ENCODE measurements at regions not wholly inside any gene's neighbourhood (a gene's known extent, or its start where the extent isn't known, plus 50 kb on each side); places are given as distances from the start of the nearest gene placed in this dataset.

DNA sequence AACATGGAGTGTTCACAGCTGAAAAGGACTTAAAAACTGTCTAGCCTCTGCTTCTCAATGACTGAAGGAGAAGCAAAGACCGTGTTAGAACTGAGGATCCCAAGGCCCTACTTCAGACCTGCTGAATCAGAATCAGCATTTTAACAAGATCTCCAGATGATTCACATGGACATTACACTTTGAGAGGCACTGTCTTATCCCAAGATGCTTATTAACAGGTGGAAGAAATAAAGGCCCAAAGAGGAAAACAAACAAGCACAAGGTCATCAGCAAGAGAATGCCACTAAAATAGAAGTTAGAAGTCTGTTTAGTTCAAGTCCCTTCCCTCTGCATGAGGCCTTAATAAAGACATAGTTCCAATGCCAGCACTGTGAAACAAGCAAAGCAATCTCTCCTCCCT is 191.4 kb upstream of the BCL6 start:
- no peak for DNase-seq

DNA sequence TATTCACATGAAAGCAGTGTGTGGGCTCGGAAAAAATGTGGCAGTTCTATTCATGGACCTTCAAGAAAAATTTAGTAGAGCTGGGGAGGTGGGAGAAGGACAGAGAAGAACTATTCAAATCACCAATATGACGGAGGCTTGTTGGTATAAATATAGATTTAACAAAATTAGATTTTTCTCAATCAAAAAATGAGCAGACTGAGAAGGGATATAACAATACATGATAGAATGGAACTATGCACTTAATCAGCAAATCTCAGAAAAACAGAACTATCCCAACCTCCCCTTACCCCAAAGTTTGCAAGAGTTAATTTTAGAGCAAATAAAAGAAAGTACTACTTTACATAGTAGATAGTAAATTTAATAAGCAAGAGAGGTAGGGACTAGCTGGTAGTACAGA is 194.6 kb upstream of the BCL6 start:
- no peak for DNase-seq

DNA sequence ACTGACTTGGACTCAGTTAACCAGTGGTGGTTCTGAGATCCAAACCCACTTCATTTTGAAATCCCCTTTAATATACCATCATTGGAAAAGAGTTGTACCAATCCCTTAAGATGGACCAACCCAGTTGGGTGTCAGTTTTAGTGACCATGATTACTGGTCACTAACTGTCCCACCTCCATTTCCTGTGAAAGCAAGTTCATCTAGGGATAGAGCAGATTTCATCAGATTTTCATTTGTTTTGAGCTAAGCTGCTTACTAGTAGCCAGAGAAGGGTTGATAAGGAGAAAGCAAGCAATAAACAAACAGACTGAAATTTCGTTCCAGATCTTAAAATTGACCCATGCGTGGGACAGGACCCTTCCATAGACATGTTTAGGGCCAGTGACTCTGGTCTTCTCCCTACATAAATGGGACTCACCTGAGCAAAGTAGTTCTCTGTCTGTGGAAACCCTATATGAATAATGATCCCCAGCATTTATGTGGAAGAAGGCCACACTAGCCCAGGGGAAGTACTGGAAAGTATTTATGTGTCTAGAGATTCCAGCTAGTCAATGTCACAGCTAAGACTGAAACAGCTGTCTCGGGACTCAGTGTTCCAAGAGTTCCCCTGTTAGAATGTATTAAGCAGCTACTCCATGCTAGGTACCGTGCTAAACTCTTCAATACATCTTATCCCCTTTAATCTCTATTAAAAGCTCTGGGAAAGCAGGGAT is 196.0 kb upstream of the BCL6 start:
- DNase-seq = no peak

DNA sequence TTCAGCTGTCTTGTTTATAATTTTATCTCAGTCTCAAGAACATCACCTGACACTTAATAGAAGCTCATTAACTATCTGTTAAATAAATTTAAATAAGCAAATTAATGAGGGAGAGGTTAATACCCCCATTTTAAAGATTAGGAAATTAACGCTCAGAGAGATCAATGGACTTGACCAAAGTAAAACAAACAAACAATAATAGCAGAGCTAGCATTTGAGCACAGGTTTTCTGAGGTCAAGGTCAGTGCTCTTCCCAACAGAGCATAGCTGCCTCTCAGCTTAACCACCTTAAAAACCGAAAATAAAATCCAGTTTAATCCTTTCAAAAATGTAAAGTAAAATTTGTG is 196.6 kb upstream of the BCL6 start:
- DNase-seq = no peak

DNA sequence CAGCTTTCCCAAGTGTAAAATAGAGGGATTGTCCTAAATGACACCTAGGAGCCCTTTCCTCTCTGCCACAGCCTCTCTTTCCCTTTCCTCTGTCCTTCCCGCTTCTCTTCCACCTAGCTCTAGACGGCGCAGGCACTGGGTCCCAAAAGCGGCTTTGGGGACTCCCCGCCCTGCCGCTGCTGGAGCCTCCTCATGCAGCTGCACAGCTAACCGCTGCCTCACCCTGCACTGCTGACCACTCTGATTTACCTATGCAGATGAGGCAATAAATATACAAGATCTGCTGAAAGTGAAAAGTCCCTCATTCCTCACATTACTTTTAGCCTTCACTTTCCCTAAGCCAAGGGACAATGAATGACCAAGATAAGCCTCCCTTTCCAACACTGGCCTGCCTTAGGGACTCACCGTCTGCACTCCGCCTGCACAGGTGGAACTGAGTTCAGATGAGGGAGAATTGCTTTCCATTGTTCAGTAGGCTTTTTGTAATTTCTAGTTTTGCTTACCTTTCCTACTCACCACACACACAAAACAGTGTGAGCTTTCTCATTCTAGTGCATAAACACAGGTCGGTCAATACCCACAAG is 197.5 kb upstream of the BCL6 start:
- DNase-seq = no peak

DNA sequence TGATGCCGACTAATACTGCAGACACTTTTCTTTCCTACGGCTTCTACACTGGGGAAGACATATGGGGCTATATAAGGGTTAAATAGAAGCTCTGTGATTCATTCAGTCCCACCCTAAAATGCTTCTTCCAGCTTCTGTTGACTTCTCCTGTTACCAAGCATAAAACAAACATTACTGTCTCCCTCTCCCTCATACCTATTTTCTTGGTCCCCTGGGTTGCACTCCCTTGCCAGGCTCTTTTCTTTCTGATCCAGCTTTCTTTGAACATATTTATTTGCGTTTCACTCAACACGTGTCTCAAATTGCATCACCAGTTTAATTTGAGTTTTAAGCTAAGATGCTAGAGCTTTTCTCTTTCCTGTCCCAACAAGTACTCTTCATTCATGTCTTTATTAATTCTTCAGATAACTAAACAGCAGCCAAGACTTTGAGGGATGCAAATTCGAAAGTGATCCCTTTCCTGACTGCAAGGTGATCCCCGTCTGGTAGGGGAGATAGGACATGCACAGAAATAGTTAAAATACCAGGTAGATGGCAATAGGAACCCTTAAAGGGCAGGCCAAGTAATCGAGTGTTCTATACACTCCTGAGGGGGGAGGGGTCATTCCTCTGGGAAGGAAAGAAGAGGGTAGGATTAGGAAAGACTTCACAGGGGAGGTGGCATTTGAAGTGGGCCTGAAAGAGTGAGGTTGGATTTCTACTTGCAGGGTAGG is 198.6 kb upstream of the BCL6 start:
- no peak for DNase-seq

DNA sequence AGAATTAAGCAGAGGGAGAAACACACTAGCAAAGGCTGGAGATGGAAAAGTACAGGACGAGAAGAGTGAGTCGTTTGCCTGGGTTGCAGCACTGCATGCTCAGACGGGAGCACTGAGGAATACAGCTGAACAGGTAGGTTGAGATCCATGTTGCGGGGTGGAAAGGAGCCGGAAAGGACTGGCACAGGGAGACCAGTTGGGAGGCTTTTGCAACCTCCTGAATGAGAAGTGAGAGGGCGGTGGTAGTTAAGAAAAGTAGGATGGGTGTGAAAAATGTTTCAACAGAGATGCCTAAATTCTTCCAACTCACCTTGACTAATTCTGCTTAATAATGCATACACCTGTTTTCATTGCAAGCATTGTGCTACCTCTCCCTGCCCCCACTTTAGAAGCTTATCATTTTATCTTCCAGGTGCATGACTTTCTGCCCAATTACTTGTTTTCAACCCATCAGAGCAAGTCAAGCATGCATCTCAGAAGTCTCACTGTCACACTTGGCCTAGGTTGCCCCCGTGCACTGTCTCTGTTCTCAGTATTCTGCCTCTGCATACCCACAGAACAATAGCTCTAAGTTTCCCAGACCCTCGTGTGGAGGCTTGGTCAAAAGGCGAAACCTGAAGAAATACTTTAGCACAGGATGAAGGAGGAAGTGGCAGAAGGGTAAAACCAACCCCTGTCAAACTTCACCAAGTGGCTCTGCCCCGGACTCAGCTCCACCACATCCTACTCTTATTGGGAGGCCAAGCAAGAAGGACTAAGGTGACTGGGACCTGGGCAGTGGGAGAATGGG is 199.3 kb upstream of the BCL6 start:
- DNase-seq = no peak

DNA sequence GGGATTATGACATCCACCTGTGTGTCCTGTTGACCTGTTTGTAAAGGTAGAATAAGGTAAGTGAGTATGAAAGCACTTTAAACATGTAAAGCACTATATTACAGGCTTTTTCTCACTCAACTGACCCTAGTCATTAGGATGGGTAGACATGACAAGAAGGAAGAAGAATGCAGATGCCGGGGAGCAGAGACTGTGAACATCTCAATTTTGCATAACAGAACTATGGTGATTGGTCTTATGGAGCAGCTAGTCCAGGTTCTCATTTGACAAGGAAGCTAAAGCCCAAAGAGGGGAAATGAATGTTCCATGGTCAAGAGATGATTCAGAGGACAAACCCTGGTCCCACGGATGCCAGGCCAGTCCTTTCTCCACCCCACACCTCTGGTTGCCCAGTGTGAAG is 200.1 kb upstream of the BCL6 start:
- no peak for DNase-seq

DNA sequence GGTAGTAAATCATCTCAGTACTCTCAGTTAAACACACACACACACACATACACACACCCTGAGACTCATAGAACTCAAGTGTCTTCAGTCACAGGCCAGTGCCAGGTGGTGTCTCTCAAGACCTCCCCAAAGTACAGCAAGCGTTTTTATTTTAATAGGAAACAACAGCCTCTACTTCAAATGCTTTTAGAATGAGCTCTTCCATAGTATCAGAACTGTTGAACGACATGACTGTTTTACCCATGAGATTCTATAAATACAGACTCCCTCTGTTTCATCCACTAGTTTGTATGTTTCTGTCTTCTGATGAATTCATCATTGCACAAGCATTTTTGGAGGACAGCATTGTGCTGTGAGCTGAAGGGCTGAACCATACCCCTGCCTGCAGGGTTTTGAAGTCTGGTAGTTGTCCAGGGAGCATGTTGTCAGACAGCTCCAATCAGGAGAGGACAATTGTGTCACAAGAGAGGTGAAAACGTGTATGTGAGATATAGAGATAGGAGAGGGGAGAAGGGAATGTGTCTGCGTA is 201.0 kb upstream of the BCL6 start:
- DNase-seq = no peak

DNA sequence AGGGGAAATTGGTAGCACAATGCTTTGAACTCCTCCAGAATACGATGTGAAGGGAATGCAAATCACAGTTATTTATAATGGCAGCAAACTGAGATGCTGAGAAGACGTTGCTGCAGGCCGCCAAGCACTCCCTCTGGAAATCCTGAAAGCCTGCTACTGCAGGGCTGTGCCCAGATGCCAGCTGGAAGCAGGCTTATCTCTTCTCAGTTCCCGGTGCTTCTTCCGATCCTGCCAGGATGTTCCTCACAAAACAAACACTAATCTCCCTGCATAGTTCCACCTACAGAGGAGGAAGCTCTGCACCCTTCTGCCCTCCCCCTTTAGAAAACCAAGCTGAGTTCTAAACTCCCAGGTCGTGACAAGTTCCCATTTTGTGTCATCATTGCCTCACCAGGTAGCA is 201.7 kb upstream of the BCL6 start:
- DNase-seq = no peak

DNA sequence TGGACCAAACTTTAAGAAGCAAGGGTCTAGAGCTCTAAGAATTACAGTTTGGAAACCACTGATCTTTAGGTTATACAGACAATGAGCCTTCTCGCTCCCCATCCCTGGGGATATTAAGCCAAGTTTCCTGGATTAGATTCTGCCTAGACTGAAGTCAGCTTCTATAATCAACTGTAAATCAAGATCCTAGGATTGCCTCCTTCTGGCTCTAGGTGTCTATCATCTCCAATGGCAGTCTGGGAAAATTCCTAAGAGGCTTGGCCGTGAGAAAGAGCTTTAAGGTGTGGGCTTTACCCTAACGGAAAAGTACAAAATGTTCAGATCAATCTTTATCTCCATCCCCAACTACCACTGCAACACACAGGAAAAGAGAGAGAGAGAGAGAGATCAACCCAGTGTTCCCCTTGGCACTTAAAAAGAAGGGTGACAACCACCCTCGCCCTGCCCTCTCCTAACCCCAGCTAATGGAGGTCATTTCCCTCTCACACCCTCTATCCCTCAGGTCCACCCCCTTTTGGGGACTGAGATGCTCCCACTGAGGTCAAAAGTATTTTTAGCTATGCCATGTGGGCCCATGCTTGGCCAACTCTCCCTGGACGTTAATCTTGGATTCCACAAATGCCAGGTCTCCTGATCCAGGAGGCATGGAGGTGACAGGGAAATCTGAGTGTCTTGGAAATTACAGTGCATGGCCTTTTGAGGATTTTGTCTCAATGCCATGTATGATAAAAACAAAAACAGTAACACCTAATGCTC is 202.8 kb upstream of the BCL6 start:
- no peak for DNase-seq

DNA sequence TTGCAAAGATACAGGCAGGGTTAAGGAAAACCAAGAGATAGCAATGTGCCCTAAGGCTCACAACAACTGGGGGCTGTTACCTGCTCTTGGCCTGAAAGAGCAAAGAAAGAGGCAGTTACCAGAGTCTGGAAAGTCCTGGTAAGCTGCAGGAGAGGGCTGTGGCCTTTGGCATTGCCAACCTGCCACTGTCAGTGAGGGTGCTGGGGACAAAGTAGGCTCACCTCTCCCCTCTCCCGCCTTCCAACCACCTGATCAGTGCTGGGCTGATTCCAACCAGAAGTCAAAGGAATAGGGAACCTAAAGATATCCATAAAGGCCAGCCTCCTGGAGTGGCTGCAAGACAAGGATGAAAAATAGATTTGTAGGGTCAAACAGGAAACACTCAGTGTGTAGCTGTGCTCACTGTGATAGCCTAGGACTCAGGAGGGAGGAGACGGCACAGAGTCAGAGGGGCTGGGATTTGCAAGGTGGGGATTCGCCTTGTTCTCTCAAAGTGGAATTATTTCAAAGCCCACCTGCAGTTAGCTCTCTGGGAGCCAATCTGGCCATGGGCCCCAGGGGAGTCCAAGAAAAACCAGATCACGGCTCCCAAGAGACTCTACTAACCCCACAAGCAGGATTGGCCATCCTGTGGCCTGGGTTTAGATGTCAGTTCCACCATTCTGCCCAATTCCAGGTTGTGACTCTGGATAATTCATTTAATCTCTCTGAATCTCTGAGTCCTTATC is 204.0 kb upstream of the BCL6 start:
- no peak for DNase-seq

DNA sequence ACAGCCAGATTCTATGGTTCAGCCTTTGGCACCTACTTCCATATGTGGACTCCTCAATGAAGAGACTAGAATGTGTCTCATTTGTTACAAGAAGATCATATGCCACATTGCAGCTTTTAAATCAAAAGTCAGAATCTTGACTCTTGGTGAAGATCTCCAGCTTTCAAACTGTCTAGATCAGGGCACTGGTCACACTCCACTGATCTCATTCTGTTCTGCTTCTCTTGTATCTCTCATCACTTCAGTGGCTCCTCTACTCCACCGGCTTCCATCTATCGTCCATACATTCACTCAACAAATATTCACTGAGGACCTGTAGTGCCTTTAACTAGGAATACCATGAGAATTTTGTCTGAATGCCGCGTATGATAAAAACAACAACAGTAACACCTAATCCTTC is 203.3 kb upstream of the LPP start:
- DNase-seq = no peak

DNA sequence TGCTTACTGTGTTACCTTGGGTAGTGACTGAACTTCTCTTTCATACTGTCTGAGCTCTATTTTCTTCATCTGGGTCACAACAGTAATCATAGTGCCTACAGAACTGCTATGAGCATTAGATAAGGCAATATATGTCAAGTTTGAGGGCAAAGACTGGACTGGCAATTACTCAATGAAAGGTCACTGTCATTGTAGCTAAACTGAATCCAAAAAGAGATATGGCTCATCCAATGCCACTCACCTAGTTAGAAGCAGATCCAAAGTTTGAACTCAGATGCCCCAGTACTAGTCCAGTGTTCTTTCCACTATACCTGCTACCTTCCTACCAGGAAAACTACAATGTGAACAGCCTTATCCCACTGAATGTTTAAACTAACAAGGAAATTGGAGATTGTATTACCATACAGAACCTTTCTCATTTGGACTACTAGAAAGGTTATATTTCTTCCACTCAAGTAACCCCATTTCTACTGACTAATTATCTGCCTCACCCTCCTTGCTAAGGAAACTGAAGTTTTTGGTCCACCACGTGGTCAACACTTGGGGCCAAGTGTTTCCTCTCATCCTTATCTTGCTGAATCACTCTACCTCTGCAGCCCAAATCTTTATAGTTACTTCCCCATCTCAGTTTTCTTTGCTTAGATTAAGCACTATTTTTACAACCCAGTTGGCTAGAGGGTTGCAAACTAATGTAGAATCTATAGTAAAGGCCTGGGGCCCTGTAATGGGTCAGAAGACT is 202.3 kb upstream of the LPP start:
- DNase-seq = no peak

DNA sequence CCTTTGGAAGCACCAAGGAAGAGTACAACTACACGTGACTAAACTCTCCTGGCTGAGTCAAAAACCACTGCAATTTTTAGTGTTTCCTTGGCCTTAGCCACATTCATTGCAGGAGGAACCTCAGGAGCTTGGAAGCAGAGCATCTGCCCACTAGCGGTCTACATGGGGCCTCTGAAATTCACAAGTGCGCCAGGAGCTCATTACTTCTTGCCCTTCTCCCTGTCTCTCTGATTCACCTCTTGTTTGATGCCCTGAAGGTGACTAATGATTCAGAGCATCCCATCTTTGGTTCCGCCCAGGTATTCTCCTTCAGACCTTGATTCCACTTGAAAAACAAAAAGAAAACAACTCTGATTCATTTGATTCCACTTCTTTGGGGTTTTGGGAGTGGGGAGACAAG is 201.1 kb upstream of the LPP start:
- DNase-seq = no peak

DNA sequence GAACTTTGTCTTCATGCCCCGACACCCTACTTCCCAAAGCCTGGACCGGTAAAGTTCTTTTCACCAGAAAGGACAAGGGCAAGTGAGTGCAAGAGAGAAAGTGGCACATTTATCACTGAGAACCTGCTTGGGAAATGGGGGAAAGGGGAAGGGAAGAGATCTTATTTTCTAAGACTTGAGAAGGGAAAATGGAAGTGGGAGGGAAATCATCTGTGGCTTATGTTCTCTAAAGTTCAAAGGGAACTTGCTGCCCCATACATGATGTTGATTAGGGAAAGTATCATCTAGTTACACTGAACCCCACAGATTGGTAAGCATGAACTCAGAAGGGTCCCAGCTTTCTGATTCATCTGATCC is 199.5 kb upstream of the LPP start:
- DNase-seq = no peak

DNA sequence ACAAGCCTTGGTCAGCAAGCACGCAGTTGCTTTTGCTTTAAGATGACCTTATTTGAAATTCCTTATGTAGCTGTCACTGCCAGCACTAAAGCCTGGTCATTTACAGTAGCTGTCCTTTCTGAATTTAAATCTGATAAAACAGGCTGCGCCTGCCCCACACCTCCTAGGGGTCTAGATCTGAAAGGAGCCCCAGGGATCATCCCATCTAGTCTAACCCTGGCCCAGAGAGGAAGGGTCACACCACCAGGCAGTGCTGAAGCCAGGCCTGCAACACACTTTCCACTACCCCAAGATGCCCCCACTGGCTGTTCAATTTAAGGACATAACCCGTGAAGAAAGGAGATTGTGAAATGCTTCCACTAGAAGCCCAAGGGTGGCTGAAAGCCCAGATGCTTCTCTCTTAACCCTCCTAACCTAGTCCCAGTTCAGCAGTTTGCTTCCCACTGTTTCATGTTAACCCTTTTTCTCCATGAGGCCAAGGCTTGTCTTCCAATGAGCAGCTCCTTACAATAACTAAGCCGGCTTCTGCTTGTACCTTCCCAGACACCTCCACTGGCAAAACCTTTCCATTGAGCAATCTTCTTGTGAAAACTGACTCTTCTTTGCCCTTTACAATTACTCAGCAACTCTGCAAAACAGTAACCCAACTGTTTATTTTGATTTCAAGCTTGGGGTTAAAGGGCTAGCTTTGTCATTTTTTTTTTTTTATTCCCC is 198.9 kb upstream of the LPP start:
- no peak for DNase-seq

DNA sequence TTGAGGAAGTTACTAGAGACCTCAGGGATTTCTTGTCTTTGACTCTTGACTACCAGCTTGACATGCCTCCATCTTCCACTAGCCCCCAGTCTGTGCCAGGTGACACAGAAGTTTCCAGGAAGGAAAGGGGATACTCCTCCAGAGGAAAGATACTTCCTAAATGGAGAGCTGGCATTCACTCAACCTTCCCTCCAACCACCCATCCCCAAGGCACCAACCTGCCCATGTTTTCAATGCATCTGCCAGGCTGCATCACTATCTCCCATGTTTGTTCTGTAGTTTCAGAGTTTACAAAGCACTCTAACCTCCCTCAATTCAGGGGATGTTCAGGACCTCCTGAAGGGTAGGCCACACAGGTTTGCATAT is 198.4 kb upstream of the LPP start:
- no peak for DNase-seq

DNA sequence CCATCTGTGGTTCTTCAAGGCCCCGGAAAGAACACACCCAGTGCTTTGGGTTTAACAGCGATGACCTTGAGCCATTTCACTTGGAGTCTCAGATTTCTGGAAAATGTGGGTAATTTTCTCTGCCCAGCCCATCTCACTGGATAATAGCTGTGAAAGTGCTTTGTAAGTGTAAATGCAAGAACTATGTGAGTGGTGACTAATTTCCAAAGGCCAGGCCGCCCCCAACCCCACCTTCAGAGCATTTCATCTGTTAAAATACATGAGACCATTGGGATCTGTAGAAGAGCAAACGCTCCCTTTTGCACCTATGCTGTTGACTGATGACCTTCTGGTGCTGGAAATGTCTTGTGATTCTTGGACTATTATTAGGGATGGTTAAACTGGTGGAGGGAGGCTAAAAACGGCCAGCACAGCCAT is 196.8 kb upstream of the LPP start:
- DNase-seq = no peak

DNA sequence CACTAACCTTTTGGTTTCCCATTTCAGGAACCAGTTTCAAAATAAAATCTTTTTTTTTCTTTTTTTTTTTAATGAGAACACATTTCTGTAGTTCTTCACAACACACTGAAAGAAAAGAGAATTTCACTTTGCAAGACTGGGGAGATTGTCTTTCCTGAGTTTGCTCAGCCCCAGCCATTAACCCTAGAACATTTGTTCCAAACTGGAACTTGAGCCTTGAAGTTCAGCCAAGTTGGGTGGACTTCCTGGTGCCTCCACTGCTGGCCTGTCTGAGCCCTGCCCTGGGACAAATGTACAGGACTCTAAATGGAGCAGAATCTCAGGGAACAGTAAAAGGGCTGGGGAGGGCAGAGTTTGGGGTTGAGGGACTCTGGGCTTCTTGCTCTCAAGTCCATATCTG is 196.4 kb upstream of the LPP start:
- no peak for DNase-seq

Data from activated T-cell treated with anti-CD3 and anti-CD28 coated beads for 4 hours (primary cell).